Inflammatory macrophage treated with lipopolysaccharide for 4 hours (primary cell): ENCODE measurements at regions not wholly inside any gene's neighbourhood (a gene's known extent, or its start where the extent isn't known, plus 50 kb on each side); places are given as distances from the start of the nearest gene placed in this dataset.

ENCODE experiments used
- DNase-seq: peaks from one replicate; pipeline ENCODE4 v3.0.0-alpha.2; 2020

GRCh38 chr14:58815794-58816193 lies 178.0 kb downstream of the DACT1 start:
- no peak for DNase-seq

- DNase-seq: no peak
These were observed 178.8 kb downstream of the DACT1 start for GRCh38 chr14:58816416-58817115.

GRCh38 chr14:58817846-58818245 lies 180.1 kb downstream of the DACT1 start:
- DNase-seq: no peak

- no peak for DNase-seq
These were observed 182.3 kb downstream of the DACT1 start for GRCh38 chr14:58820032-58820431.

GRCh38 chr14:58821421-58821820 lies 183.7 kb downstream of the DACT1 start:
- DNase-seq: no peak

- no peak for DNase-seq
These were observed 185.1 kb downstream of the DACT1 start for GRCh38 chr14:58822856-58823255.

GRCh38 chr14:58823312-58823711 lies 185.6 kb downstream of the DACT1 start:
- DNase-seq: no peak

- no peak for DNase-seq
These were observed 186.3 kb downstream of the DACT1 start for GRCh38 chr14:58824106-58824505.

GRCh38 chr14:58824796-58825195 lies 187.0 kb downstream of the DACT1 start:
- DNase-seq: no peak

GRCh38 chr14:58825606-58826005 lies 187.8 kb downstream of the DACT1 start:
- no peak for DNase-seq

GRCh38 chr14:58826845-58827686 lies 189.3 kb downstream of the DACT1 start:
- DNase-seq: peak; percentile 1

GRCh38 chr14:58828298-58828697 lies 190.5 kb downstream of the DACT1 start:
- no peak for DNase-seq

GRCh38 chr14:58829594-58829993 lies 191.8 kb downstream of the DACT1 start:
- no peak for DNase-seq

- no peak for DNase-seq
These were observed 192.4 kb downstream of the DACT1 start for GRCh38 chr14:58830121-58830520.

GRCh38 chr14:58832095-58832521 lies 194.3 kb downstream of the DACT1 start:
- no peak for DNase-seq

GRCh38 chr14:58833634-58834378 lies 196.0 kb downstream of the DACT1 start:
- DNase-seq: no peak

- no peak for DNase-seq
These were observed 198.7 kb downstream of the DACT1 start for GRCh38 chr14:58836303-58836974.

GRCh38 chr14:58839233-58839632 lies 201.5 kb downstream of the DACT1 start:
- DNase-seq: no peak

GRCh38 chr14:58844544-58844943 lies 206.8 kb downstream of the DACT1 start:
- no peak for DNase-seq

GRCh38 chr14:58846682-58847465 lies 209.1 kb downstream of the DACT1 start:
- no peak for DNase-seq

GRCh38 chr14:58848365-58848764 lies 210.6 kb downstream of the DACT1 start:
- no peak for DNase-seq

- DNase-seq: no peak
These were observed 211.8 kb downstream of the DACT1 start for GRCh38 chr14:58849601-58850000.
